NCI-H1694 (cell line): ENCODE measurements at regions not wholly inside any gene's neighbourhood (a gene's known extent, or its start where the extent isn't known, plus 50 kb on each side); places are given as distances from the start of the nearest gene placed in this dataset.

ENCODE experiments used
- DNase-seq: peaks from one replicate; lab custom pipeline; 2025; lab: John Stamatoyannopoulos, UW

DNA sequence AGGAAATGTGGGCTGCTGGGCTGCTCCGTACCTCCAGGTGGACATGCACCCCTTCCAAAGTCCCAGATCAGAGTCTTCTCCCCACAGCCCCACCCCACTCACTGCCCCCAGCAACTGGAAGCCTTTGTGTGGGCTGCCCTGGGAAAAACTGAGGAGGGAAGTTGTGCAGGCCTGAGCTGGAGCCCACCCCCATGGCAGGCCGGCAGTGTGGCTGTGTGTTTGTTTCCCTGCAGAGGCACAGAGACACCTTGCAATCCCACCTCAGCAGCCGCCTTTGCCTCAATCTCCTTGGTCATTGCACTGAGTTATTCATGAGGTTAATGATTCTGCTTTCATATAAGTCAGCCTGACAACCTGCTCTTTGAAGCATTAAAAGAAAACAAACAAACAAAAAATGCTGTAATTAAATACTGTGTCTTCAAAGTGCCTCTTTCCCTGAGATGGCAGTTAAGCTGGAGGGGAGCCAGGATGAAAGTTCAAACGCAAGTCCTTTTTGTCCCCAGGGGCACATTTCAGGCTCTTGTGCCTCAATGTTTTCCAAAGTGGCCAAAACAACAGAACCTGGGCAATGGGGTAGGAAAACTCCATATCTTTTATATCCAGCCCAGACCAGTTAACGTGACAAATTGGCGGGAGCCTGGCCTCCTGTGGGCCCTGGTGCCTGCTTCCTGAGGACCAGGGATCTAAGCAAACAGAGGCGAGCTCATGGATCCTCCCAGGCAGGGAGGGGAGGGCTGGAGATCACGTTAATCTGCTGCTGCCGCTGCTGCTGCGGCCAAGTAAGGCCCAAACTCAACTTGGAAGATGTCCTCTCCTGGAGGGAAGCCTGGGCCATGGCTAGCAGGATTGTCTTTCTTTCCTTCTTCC is 51.9 kb upstream of the TSPAN11 start:
- DNase-seq: no peak

- no peak for DNase-seq
Observed at GRCh38 chr12:30870491-30871265, 55.9 kb upstream of the TSPAN11 start.

- DNase-seq: no peak
Observed at GRCh38 chr12:30867415-30867814, 59.1 kb upstream of the TSPAN11 start.

DNA sequence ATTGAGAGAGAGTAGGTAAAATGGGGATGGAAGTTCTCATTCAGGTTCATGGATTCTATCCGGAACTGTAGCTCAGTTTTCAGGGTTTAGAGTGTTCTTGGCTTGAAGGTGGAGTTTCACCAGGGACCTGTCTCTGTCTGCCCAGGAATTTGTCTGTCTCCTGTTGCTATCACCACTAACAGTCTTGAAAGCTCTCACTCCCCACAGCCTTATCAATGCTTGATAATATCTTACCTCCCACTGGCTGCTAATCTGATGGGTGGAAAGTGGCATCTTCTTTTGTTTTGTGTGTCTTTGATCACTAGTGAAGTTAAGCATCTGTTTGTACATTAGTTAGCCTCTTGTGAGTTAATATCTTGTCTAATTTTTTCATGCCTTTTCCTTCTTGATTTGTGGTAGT is 60.3 kb upstream of the TSPAN11 start:
- no peak for DNase-seq

DNA sequence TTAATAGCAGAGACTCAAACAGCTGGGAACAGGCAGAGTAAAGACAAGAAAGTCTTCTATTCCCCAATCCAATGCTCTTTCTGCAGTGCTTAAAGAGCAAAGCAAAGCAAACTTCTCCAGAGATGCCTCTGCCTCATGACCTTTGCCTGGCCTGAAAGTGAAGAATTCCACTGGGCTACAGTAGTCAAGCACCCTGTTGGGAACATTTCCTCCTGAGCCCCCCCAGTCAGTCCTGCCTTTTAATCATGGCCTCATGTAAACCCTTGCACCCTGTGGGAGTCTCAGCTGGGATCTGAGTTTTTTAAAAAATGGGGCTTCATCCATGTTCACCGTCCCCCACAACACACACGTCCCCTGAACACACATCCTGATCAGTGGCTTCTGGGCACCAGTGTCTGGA is 62.7 kb upstream of the TSPAN11 start:
- DNase-seq: no peak

DNA sequence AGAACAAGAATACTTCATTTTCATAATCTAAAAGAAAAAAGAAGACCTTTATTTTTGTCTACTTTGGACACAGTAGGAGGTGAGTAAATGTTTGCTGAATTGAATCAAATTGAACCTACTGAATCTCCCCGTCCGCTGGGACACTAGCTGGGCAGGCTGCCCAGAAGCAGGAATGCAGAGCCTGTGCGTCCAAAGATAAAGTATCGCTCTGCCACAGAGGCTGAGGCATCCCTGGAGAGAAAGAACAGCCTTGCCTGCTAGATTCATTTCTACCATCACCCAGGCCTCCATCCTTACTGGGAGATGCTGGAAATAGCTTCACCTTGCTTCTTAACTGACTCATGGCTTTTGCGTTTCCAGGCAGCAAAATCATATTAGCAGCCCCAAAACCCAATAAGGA is 64.1 kb upstream of the TSPAN11 start:
- peak; percentile 22 for DNase-seq

DNA sequence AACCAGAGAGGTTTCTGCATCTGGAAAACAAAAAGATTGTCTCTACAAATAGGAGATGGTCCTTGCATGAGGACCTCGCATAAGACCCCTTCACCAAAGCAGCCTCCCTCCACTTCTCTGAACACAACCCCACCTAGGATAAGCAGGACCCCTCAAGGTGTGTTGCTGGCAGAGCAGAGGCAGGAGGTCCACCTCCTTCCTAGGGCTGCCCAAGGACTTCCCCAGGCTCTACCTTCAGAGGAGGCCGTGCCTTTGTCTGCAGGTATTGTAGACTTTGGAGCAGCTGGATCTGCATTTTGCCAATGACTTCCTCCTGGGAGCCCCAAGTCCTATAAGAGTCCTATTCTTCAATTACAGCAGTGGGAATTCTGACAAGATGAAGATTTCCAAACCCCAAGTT is 67.3 kb upstream of the TSPAN11 start:
- DNase-seq: no peak

GRCh38 chr12:30858471-30858870 is 68.1 kb upstream of the TSPAN11 start:
- no peak for DNase-seq

DNA sequence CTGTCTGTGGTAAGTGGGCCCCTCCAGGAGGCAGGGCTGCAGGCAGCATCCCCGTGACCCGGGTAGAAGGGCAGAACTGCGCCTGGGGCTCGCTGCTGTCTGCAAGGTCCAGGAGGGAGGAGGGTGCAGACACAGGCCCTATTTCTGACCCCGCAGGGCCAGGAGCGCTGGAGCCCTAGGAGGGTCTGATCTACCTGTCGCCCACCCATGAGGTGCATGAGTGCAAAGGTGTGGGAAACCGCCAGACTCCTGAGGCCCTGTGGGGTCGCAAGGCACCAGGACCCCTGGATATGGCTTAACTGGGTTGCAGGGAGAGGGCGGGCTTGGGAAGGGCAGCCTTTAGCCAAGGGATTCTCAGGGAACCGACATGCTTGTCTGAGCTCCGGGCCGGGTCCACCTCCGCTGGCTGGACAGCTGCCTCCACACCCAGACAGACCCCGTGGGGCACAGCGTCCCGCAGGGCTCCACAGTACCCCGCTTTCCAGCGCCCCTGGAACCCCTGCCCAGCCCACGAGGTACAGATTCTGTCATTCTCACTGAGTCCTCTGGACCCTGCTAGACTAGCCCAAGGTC is 72.9 kb upstream of the TSPAN11 start:
- DNase-seq: no peak

DNA sequence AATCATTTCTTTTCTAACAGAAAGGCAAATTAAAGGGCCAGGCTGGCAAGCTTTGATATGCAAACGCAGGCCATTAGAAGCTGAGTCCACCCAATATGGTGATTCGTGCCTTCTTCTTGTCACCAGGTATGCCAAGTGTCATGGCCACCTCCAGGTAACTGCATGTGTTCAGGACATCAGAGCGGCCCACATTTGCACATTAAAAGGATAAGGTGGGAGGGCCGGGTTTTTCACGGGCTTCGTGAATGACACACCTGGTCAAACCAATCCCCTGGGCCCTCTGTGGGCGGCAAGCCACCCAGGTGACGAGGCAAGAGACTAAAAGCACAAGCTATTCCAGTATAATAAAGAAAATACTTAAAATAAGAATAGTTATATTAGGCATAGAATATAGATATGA is 75.9 kb upstream of the TSPAN11 start:
- DNase-seq: no peak

DNA sequence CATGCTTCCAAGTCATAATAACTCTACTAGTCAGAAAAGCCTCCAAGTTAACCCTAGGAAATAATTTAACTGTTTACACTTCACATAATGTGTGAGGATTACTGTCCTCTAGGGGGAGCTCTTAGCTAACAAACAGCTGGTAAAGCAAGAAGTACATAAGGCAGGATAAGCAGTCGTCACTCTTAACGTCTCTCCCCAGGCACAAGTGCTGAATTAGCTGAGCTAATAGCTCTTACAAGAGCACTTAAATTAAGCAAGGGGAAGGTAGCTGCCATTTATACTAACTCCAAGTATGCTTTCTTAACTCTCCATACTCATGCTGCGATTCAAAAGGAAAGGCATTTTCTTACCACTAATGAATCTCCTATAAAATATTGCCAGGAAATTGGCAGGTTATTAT is 79.3 kb upstream of the TSPAN11 start:
- peak; percentile 86 for DNase-seq

DNA sequence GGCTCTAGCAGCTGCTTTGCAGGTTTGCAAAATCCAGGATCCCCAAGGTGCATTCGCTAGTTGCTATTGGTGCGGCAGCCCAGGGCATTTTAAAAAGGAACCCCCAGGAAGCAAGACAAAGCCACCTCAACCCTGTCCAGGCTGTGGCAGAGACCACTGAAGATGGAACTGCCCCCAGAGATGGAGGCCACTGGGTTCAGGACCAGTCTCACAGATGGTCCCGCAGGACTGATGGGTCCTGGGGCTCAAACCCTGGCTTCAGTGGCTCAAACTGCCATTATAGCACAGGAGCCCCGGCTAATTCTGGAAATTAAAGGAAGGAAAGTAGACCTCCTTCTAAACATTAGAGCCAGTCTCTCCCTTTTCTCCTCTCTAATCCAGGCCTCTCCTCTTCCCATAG is 79.8 kb upstream of the TSPAN11 start:
- no peak for DNase-seq

DNA sequence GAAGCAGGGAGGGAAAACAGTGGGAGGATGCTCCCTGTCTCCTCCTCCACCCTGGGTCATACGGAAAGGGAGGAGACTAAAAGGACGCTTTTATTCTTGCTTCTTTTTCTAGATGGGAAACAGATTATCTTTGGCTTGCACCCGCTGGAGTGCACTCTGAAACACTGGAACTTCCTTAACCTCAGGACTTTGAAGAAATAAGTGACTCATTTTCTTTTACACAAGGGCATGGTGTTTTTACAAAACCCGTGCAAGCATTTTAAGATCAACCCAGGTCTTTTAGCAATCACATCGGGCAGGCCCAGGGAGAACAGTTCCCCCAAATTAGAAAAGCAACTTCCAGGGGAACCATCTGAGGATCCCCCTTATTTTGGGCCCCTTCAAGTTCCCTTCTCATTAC is 80.9 kb upstream of the TSPAN11 start:
- no peak for DNase-seq

DNA sequence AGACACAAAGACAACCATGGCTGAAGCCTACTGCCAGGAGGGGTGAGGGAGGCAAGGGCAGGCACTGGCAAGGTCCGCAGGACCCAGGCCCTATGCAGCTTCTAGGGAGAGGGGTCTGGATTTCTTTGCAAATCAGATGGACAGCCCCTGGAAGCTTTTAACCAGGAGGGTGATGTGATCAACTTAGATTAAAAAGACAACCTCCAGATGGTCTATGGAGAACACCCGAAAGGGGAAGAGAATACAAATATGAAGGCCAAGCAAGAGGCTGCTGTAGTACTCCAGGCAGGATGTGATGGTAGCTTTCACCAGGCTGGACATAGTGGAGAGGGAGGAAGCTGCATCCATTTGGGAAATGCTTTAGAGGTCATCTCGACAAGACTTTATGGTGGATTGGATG is 83.3 kb upstream of the TSPAN11 start:
- DNase-seq: no peak

DNA sequence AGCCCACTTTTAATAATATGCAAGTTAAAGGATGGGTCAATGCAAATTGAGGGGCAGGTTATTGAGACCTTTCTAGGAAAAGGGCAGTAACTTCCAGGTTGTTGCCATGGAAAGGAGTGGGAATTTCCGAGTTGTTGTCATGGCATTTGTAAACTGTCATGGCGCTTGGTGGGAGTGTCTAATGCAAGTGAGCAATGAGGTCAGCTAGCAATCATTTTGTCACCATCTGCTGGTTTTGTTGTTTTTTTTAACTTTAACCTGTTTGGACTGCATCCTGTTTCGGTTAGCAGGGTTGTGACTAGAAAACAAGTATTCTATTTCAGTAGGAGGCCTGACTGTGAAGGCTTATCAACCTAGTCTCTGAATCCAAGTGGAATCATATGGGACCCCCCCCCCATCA is 85.8 kb upstream of the TSPAN11 start:
- DNase-seq: no peak

- no peak for DNase-seq
Observed at GRCh38 chr12:30839643-30840220, 85.0 kb upstream of the CAPRIN2 start.

DNA sequence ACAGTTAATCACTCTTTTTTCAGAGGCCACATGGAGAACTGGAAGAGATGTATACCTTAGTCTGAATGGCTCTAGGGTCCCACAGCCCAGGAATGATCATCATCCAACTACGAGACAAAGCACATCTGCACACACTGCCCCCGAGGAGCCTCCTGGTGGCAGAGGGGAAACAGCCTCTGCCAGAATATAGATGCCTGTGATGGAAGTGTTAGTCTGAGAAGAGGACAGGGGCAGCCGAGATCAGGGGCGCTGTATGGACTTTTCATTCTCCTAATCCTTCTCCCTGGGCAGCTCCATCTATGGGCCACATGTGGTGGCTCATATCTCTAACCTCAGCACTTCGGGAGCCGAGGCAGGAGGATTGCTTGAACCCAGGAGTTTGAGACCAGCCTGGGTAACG is 82.8 kb upstream of the CAPRIN2 start:
- no peak for DNase-seq

DNA sequence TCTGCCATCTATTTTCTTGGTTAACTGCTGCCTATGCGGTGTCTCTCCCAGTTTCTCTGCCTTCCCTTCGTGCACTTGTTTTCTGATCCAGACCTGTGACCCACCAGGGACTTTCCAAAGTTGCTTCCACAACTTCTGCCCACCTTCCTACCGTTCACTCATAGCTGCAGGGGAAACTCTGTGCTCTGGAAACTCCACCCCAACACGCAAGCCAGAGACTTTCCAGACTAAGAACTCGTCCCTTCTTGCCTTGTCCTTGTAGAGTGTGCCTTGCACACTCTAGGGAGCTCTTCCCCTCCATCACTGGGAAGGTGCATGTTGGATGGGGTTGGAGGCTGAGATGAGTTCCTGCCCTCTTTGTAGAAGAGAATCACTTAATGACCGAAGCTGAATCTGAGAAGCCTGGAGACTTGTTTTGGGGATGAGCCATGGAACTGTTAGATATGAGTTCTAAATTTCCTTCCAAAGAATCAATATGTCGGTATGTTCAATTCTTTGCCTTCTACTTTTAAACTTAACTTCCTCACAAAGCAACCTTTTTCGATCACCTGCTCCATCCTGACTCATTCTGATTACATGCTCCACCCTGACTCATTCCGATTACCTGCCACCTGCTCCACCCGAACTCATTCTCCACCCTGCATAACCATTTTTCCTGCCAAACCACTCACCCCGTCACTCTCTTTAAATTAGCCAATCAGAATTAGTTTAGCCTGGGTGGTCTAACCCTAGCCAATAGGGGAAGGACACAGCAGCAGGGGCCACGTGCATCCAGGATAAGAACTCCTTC is 82.1 kb upstream of the CAPRIN2 start:
- no peak for DNase-seq

DNA sequence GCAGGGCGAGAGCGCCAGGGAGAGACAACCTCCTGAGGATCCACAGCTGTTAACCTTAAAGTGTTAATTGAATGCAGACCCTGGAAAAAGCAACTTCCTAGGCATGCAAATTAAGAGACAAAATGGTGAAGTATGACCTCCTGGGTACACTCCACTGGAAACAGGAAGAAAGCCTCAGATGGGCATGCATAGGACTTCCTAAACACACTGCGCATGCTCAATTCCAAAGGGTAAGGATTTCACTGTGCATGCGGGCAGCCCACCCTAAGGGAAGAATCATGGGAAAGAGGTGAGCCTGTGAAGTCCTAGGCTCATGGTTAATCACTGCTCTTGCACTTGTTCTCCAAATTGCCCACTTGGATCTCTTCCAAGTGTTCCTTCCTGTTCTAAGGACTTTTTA is 80.5 kb upstream of the CAPRIN2 start:
- DNase-seq: no peak

DNA sequence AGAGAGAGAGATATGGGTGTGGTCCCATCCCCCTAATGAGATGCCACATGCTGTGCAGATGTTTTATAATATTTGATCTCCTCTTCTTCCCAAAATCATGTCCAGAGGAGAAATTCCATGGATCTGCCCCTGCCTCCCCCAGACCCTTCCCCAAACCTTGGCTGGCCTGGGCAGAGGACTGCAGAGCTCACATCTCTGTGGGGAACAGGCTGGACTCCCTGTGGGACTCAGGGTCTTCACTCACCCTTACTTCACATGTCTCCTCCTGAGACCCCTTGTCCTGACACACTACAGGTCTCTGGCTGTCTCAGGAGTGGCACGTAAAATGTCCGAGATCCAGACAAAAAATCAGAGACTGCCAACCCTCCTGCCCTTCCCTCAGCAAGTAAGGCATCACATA is 76.0 kb upstream of the CAPRIN2 start:
- DNase-seq: no peak

GRCh38 chr12:30829876-30830275 is 75.1 kb upstream of the CAPRIN2 start:
- DNase-seq: no peak

DNA sequence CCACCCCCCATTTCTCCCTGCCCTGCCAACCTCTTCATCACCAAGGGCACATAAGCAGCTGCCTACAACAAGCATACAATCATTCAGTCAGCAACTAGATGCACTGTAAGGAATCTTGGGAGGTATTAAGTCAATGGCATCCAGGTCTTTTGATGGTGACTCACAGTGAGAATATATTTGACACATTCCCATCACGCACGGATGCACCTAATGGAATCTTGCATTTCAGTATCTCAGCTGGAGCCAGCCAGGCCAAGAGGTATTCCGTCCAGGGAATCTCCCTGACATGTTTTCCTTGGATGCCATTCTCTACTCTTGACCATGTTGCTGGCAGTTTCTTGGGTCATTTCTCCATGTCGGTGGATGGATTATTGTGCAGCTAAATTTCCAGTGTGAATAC is 73.9 kb upstream of the CAPRIN2 start:
- no peak for DNase-seq
